Karpas-422 (cell line): ENCODE measurements at regions not wholly inside any gene's neighbourhood (a gene's known extent, or its start where the extent isn't known, plus 50 kb on each side); places are given as distances from the start of the nearest gene placed in this dataset.
A peak's percentile ranks its signal among the peaks of the same experiment; 100 is the strongest.

ENCODE experiments used
- DNase-seq: peaks from one replicate; pipeline ENCODE4 v3.0.0-alpha.2; 2015
- H2AFZ ChIP-seq: fragments of 200-600 bp; sonication (generic); 2 replicates; pipeline ENCODE4 v1.6.1; 2014; ENCODE audit warnings: antibody characterized with exemption, low read length, mixed read lengths
- H3K27ac ChIP-seq: fragments of 200-600 bp; sonication (generic); 2 replicates; pipeline ENCODE4 v1.5.1; 2014; ENCODE audit warnings: mild to moderate bottlenecking, low read length, moderate library complexity
- H3K27me3 ChIP-seq: fragments of 200-600 bp; sonication (generic); 2 replicates; pipeline ENCODE4 v1.6.1; 2014; ENCODE audit warnings: low read length, mixed read lengths
- H3K36me3 ChIP-seq: fragments of 200-600 bp; sonication (generic); 2 replicates; pipeline ENCODE4 v1.6.1; 2014; ENCODE audit warnings: low read length, mixed read lengths; ENCODE audit not compliant: insufficient read depth
- H3K4me1 ChIP-seq: fragments of 200-600 bp; sonication (generic); 2 replicates; pipeline ENCODE4 v1.6.1; 2014; ENCODE audit warnings: mild to moderate bottlenecking, low read length, mixed read lengths
- H3K4me2 ChIP-seq: fragments of 200-600 bp; sonication (generic); 2 replicates; pipeline ENCODE4 v1.6.1; 2014; ENCODE audit warnings: low read length, low read depth, mild to moderate bottlenecking; ENCODE audit not compliant: poor library complexity, severe bottlenecking
- H3K4me3 ChIP-seq: fragments of 200-600 bp; sonication (generic); 2 replicates; pipeline ENCODE4 v1.5.1; 2014; ENCODE audit warnings: mild to moderate bottlenecking, antibody characterized with exemption, low read length, mixed read lengths
- H3K79me2 ChIP-seq: fragments of 200-600 bp; sonication (generic); 2 replicates; pipeline ENCODE4 v1.6.1; 2014; ENCODE audit warnings: mild to moderate bottlenecking, low read length, mixed read lengths
- H3K9ac ChIP-seq: fragments of 200-600 bp; sonication (generic); 2 replicates; pipeline ENCODE4 v1.6.0; 2014; ENCODE audit warnings: low read length
- H3K9me2 ChIP-seq: fragments of 200-600 bp; sonication (generic), shearing (Covaris generic); replicated peaks from 2 replicates; pipeline ENCODE4 v1.6.0; 2014; ENCODE audit warnings: mild to moderate bottlenecking, low read length, moderate library complexity; ENCODE audit not compliant: insufficient read depth
- H3K9me3 ChIP-seq: fragments of 300-700, 200-600 bp; sonication (generic); 2 replicates; pipeline ENCODE4 v1.6.1; 2014; ENCODE audit warnings: low read length, mixed read lengths
- H4K20me1 ChIP-seq: fragments of 200-600 bp; sonication (generic); 2 replicates; pipeline ENCODE4 v1.6.1; 2014; ENCODE audit warnings: mild to moderate bottlenecking, antibody characterized with exemption, low read length, low read depth; ENCODE audit not compliant: insufficient read depth

- H3K9me3 ChIP-seq = no peaks in the 10 kb centered on the region
- peaks cover 3% of the 10 kb centered on the region; the same call in 1 of the 2 replicates for H3K4me1 ChIP-seq
Measured at GRCh38 chr10:123377883-123378282, 223.7 kb downstream of the BUB3 start.

GRCh38 chr10:123378302-123378701 is 224.1 kb downstream of the BUB3 start:
- Histone ChIP-seq H3K9ac (no peak overlapping the region), H2AFZ (no peak overlapping the region), H3K9me3 (no peaks in the 10 kb centered on the region), H3K4me2 (no peak overlapping the region), H3K9me2 (no peaks in the 10 kb centered on the region), H4K20me1 (no peaks in the 10 kb centered on the region), H3K27me3 (no peaks in the 10 kb centered on the region), H3K4me3 (no peak overlapping the region), H3K4me1 (peaks cover 3% of the 10 kb centered on the region; the same call in 1 of the 2 replicates), H3K27ac (no peak overlapping the region), H3K36me3 (no peaks in the 10 kb centered on the region), H3K79me2 (no peaks in the 10 kb centered on the region)
- no peak for DNase-seq

More at GRCh38 chr10:123377883-123378282, 223.7 kb downstream of the BUB3 start:
- H3K4me2 ChIP-seq = no peak overlapping the region
- no peaks in the 10 kb centered on the region for H4K20me1 ChIP-seq
- no peaks in the 10 kb centered on the region for H3K79me2 ChIP-seq
- no peak for DNase-seq
- H3K4me3 ChIP-seq = no peak overlapping the region
- no peaks in the 10 kb centered on the region for H3K36me3 ChIP-seq
- no peak overlapping the region for H3K27ac ChIP-seq
- H3K9me2 ChIP-seq = no peaks in the 10 kb centered on the region
- H2AFZ ChIP-seq = no peak overlapping the region
- no peaks in the 10 kb centered on the region for H3K27me3 ChIP-seq
- H3K9ac ChIP-seq = no peak overlapping the region

- no peaks in the 10 kb centered on the region for H4K20me1 ChIP-seq
- H3K9me3 ChIP-seq = no peaks in the 10 kb centered on the region
- no peak overlapping the region for H3K9ac ChIP-seq
- H2AFZ ChIP-seq = no peak overlapping the region
- H3K4me1 ChIP-seq = peaks cover 3% of the 10 kb centered on the region; the same call in 1 of the 2 replicates
- no peaks in the 10 kb centered on the region for H3K9me2 ChIP-seq
- no peaks in the 10 kb centered on the region for H3K79me2 ChIP-seq
- H3K27me3 ChIP-seq = no peaks in the 10 kb centered on the region
- no peaks in the 10 kb centered on the region for H3K36me3 ChIP-seq
- no peak overlapping the region for H3K27ac ChIP-seq
- H3K4me2 ChIP-seq = no peak overlapping the region
- H3K4me3 ChIP-seq = no peak overlapping the region
- DNase-seq = no peak
Measured at GRCh38 chr10:123379156-123379555, 225.0 kb downstream of the BUB3 start.

- DNase-seq = peak; percentile 60
- H3K9ac ChIP-seq = no peak overlapping the region
- no peaks in the 10 kb centered on the region for H3K9me2 ChIP-seq
- H3K27me3 ChIP-seq = no peaks in the 10 kb centered on the region
- no peaks in the 10 kb centered on the region for H3K79me2 ChIP-seq
- H3K4me3 ChIP-seq = no peak overlapping the region
- H3K36me3 ChIP-seq = peaks cover 5% of the 10 kb centered on the region; the same call in 1 of the 2 replicates
- H4K20me1 ChIP-seq = no peaks in the 10 kb centered on the region
- H3K4me2 ChIP-seq = no peak overlapping the region
- peaks cover 3% of the 10 kb centered on the region; the same call in 1 of the 2 replicates for H3K4me1 ChIP-seq
- no peak overlapping the region for H3K27ac ChIP-seq
- peaks cover 8% of the 10 kb centered on the region; the same call in 1 of the 2 replicates for H3K9me3 ChIP-seq
- no peak overlapping the region for H2AFZ ChIP-seq
Measured at GRCh38 chr10:123380491-123381085, 226.4 kb downstream of the BUB3 start.

GRCh38 chr10:123381224-123381623 is 227.0 kb downstream of the BUB3 start:
- no peak overlapping the region for H2AFZ ChIP-seq
- no peak overlapping the region for H3K9ac ChIP-seq
- DNase-seq = no peak
- H3K9me2 ChIP-seq = no peaks in the 10 kb centered on the region
- H4K20me1 ChIP-seq = no peaks in the 10 kb centered on the region
- no peaks in the 10 kb centered on the region for H3K27me3 ChIP-seq
- H3K4me1 ChIP-seq = peaks cover 3% of the 10 kb centered on the region; the same call in 1 of the 2 replicates
- no peak overlapping the region for H3K4me3 ChIP-seq
- peaks cover 5% of the 10 kb centered on the region; the same call in 1 of the 2 replicates for H3K36me3 ChIP-seq
- no peaks in the 10 kb centered on the region for H3K79me2 ChIP-seq
- peaks cover 12% of the 10 kb centered on the region for H3K9me3 ChIP-seq
- no peak overlapping the region for H3K27ac ChIP-seq
- H3K4me2 ChIP-seq = no peak overlapping the region

- H3K4me3 ChIP-seq = no peak overlapping the region
- no peaks in the 10 kb centered on the region for H3K9me2 ChIP-seq
- H3K4me2 ChIP-seq = no peak overlapping the region
- H3K36me3 ChIP-seq = peaks cover 5% of the 10 kb centered on the region; the same call in 1 of the 2 replicates
- H3K9ac ChIP-seq = no peak overlapping the region
- H4K20me1 ChIP-seq = no peaks in the 10 kb centered on the region
- H3K9me3 ChIP-seq = peaks cover 15% of the 10 kb centered on the region
- H3K4me1 ChIP-seq = peaks cover 3% of the 10 kb centered on the region; the same call in 1 of the 2 replicates
- DNase-seq = no peak
- H3K27ac ChIP-seq = no peak overlapping the region
- H3K27me3 ChIP-seq = no peaks in the 10 kb centered on the region
- H2AFZ ChIP-seq = no peak overlapping the region
- no peaks in the 10 kb centered on the region for H3K79me2 ChIP-seq
Measured at GRCh38 chr10:123382491-123382890, 228.3 kb downstream of the BUB3 start.

GRCh38 chr10:123385508-123386080 is 231.4 kb downstream of the BUB3 start:
- no peak overlapping the region for H2AFZ ChIP-seq
- no peaks in the 10 kb centered on the region for H4K20me1 ChIP-seq
- H3K79me2 ChIP-seq = no peaks in the 10 kb centered on the region
- H3K27ac ChIP-seq = no peak overlapping the region
- H3K4me3 ChIP-seq = no peak overlapping the region
- peaks cover 5% of the 10 kb centered on the region; the same call in 1 of the 2 replicates for H3K36me3 ChIP-seq
- no peak overlapping the region for H3K4me2 ChIP-seq
- peaks cover 15% of the 10 kb centered on the region for H3K9me3 ChIP-seq
- H3K4me1 ChIP-seq = peaks cover 19% of the 10 kb centered on the region
- no peak for DNase-seq
- H3K9ac ChIP-seq = no peak overlapping the region
- H3K27me3 ChIP-seq = no peaks in the 10 kb centered on the region
- H3K9me2 ChIP-seq = no peaks in the 10 kb centered on the region

GRCh38 chr10:123389520-123389919 is 235.3 kb downstream of the BUB3 start:
- no peaks in the 10 kb centered on the region for H4K20me1 ChIP-seq
- DNase-seq = peak; percentile 55
- peak overlapping the region; percentile 36 for H3K4me2 ChIP-seq
- no peaks in the 10 kb centered on the region for H3K27me3 ChIP-seq
- no peaks in the 10 kb centered on the region for H3K79me2 ChIP-seq
- H2AFZ ChIP-seq = no peak overlapping the region
- H3K4me1 ChIP-seq = peaks cover 50% of the 10 kb centered on the region
- peak overlapping the region; percentile 71; the same call in 1 of the 2 replicates for H3K9ac ChIP-seq
- H3K9me2 ChIP-seq = no peaks in the 10 kb centered on the region
- peaks cover 15% of the 10 kb centered on the region for H3K9me3 ChIP-seq
- H3K27ac ChIP-seq = peak overlapping the region; percentile 96
- no peak overlapping the region for H3K4me3 ChIP-seq
- H3K36me3 ChIP-seq = peaks cover 5% of the 10 kb centered on the region; the same call in 1 of the 2 replicates
